HG02973 (cell line): ENCODE measurements at regions not wholly inside any gene's neighbourhood (a gene's known extent, or its start where the extent isn't known, plus 50 kb on each side); places are given as distances from the start of the nearest gene placed in this dataset.

Experiments used
- ATAC-seq: cut with Tn5 transposase; IDR thresholded peaks from one replicate; pipeline ENCODE4 v1.9.1; 2021; ENCODE audit warnings: moderate library complexity; ENCODE audit not compliant: unreplicated experiment

- no peak for ATAC-seq
Measured at GRCh38 chr12:126156806-126157574, 1091.8 kb downstream of the AACS start.

GRCh38 chr12:126157575-126157966, 1092.3 kb downstream of the AACS start:
- ATAC-seq: no peak

- no peak for ATAC-seq
Measured at GRCh38 chr12:126159139-126159538, 1093.9 kb downstream of the AACS start.

- no peak for ATAC-seq
Measured at GRCh38 chr12:126160912-126161311, 1095.7 kb downstream of the AACS start.

- ATAC-seq: no peak
Measured at GRCh38 chr12:126163984-126164383, 1098.7 kb downstream of the AACS start.

- ATAC-seq: no peak
Measured at GRCh38 chr12:126171937-126172559, 1106.8 kb downstream of the AACS start.

GRCh38 chr12:126182619-126183236, 1117.5 kb downstream of the AACS start:
- ATAC-seq: no peak

- ATAC-seq: no peak
Measured at GRCh38 chr12:126185025-126185424, 1119.8 kb downstream of the AACS start.

- no peak for ATAC-seq
Measured at GRCh38 chr12:126189856-126190255, 1124.6 kb downstream of the AACS start.

- no peak for ATAC-seq
Measured at GRCh38 chr12:126191031-126191891, 1126.0 kb downstream of the AACS start.

- ATAC-seq: no peak
Measured at GRCh38 chr12:126191949-126192348, 1126.7 kb downstream of the AACS start.

GRCh38 chr12:126193190-126193589, 1128.0 kb downstream of the AACS start:
- no peak for ATAC-seq

- ATAC-seq: no peak
Measured at GRCh38 chr12:126196263-126196662, 1131.0 kb downstream of the AACS start.

- no peak for ATAC-seq
Measured at GRCh38 chr12:126198516-126198915, 1133.3 kb downstream of the AACS start.

GRCh38 chr12:126198966-126199692, 1133.9 kb downstream of the AACS start:
- no peak for ATAC-seq

- ATAC-seq: no peak
Measured at GRCh38 chr12:126201981-126202537, 1136.8 kb downstream of the AACS start.

GRCh38 chr12:126204326-126204725, 1139.1 kb downstream of the AACS start:
- no peak for ATAC-seq

- no peak for ATAC-seq
Measured at GRCh38 chr12:126210026-126210425, 1144.8 kb downstream of the AACS start.

GRCh38 chr12:126210448-126210847, 1145.2 kb downstream of the AACS start:
- no peak for ATAC-seq

- ATAC-seq: no peak
Measured at GRCh38 chr12:126212824-126213223, 1147.6 kb downstream of the AACS start.
